Calu3 (cell line): ENCODE measurements at regions not wholly inside any gene's neighbourhood (a gene's known extent, or its start where the extent isn't known, plus 50 kb on each side); places are given as distances from the start of the nearest gene placed in this dataset.

Source experiments
- BruUV-seq: library from RNA; stranded (reverse); fragments of 400-500 nt; replicated peaks from 2 replicates; lab custom pipeline; 2021; lab: Mats Ljungman, UMichigan
- CTCF ChIA-PET: fragments of 300-600 bp; sonication (Branson Sonifier 250); formaldehyde crosslinking; loops from one replicate; lab custom pipeline; 2022; ENCODE audit warnings: antibody characterized with exemption; lab: Charles Lee
- DNase-seq: peaks from one replicate; pipeline ENCODE4 v3.0.0; 2022
- H3K27ac Mint-ChIP-seq: one replicate; pipeline ENCODE4 v1.8.0; 2022; ENCODE audit warnings: mixed read lengths; ENCODE audit not compliant: unreplicated experiment
- H3K27me3 Mint-ChIP-seq: one replicate; pipeline ENCODE4 v1.8.0; 2022; ENCODE audit warnings: mixed read lengths; ENCODE audit not compliant: unreplicated experiment
- H3K36me3 Mint-ChIP-seq: one replicate; pipeline ENCODE4 v1.8.0; 2022; ENCODE audit warnings: mild to moderate bottlenecking, moderate library complexity, mixed read lengths; ENCODE audit not compliant: insufficient read depth, unreplicated experiment
- H3K4me1 Mint-ChIP-seq: one replicate; pipeline ENCODE4 v1.8.0; 2022; ENCODE audit warnings: mild to moderate bottlenecking, low read depth, mixed read lengths; ENCODE audit not compliant: unreplicated experiment
- H3K4me3 Mint-ChIP-seq: one replicate; pipeline ENCODE4 v1.8.0; 2022; ENCODE audit warnings: mild to moderate bottlenecking, low read depth, moderate library complexity, mixed read lengths; ENCODE audit not compliant: unreplicated experiment
- H3K9me3 Mint-ChIP-seq: one replicate; pipeline ENCODE4 v1.8.0; 2022; ENCODE audit warnings: low read depth, mixed read lengths; ENCODE audit not compliant: unreplicated experiment
- CTCF ChIP-seq: fragments of 200-600 bp; IDR thresholded peaks from one replicate; pipeline ENCODE4 v1.8.0; 2022; ENCODE audit warnings: antibody characterized with exemption; ENCODE audit not compliant: unreplicated experiment
- intact Hi-C: fragments of 100-400 bp; cut with micrococcal nuclease; formaldehyde crosslinking; loops from one replicate; pipeline ENCODE4 v1.10.0; 2022; ENCODE audit not compliant: unreplicated experiment

GRCh38 chr4:56235725-56236124 is 151.6 kb downstream of the AASDH start:
- no peaks in the 10 kb centered on the region for H3K36me3 Mint-ChIP-seq
- H3K27ac Mint-ChIP-seq = no peak overlapping the region
- no peak for DNase-seq

DNA sequence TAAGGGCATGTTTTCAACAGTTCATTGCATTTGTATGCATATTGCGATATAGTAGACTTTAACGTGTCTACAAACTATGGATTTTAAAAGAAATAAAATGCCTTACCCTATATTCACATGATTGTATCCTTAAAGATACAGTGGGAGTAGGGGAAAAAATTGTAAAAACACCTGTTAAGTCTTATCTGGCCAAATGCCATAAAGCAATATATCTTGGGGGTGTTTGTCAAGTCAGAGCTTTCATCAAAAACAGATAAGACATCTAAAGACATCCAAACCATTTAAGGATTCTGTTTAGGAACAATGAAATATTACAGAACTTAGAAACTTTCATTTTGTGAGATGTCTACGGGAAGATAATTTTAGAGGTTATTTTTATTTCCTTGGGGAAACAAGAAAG is 152.3 kb downstream of the AASDH start:
- Mint-ChIP-seq H3K27me3 (no peaks in the 10 kb centered on the region), H3K36me3 (no peaks in the 10 kb centered on the region), H3K9me3 (no peaks in the 10 kb centered on the region), H3K4me3 (no peak overlapping the region), H3K27ac (no peak overlapping the region), H3K4me1 (no peaks in the 10 kb centered on the region)
- no TSS peak for BruUV-seq
- intact Hi-C loops = no loop called here
- CTCF ChIA-PET = no interaction called here
- DNase-seq = no peak
- TF ChIP-seq CTCF = no peak

More at GRCh38 chr4:56235725-56236124, 151.6 kb downstream of the AASDH start:
- Mint-ChIP-seq H3K27me3 (no peaks in the 10 kb centered on the region), H3K4me1 (peaks cover 4% of the 10 kb centered on the region), H3K4me3 (no peak overlapping the region), H3K9me3 (no peaks in the 10 kb centered on the region)
- no TSS peak for BruUV-seq
- CTCF ChIA-PET = no interaction called here
- intact Hi-C loops = no loop called here
- TF ChIP-seq CTCF = no peak

- no peak for TF ChIP-seq CTCF
- H3K27ac Mint-ChIP-seq = no peak overlapping the region
- no peaks in the 10 kb centered on the region for H3K36me3 Mint-ChIP-seq
- no TSS peak for BruUV-seq
- H3K4me1 Mint-ChIP-seq = no peaks in the 10 kb centered on the region
- no peak for DNase-seq
- H3K4me3 Mint-ChIP-seq = no peak overlapping the region
- no peaks in the 10 kb centered on the region for H3K27me3 Mint-ChIP-seq
- no peaks in the 10 kb centered on the region for H3K9me3 Mint-ChIP-seq
- CTCF ChIA-PET = no interaction called here
- intact Hi-C loops = no loop called here
Measured at GRCh38 chr4:56234098-56234497, 153.2 kb downstream of the AASDH start.

DNA sequence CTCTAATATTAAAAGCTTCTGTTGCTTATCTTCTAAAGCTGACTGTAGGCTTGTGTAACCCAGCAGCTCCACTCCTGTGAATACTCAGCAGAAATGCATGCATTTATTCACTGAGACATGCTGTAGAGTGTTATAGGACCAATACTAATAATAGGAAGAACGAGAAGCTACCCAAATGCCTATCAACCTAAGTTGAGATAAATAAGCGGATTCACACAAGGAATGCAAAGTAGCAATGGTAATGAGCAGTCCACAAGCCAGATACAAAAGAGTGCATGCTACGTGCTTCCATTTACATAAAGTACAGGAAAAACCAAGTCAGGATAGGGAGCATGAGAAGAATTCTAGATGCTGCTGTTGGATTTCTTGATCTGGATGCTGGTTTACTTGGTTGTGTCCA is 155.9 kb downstream of the AASDH start:
- CTCF ChIA-PET = no interaction called here
- no peaks in the 10 kb centered on the region for H3K36me3 Mint-ChIP-seq
- no peaks in the 10 kb centered on the region for H3K9me3 Mint-ChIP-seq
- no peak overlapping the region for H3K27ac Mint-ChIP-seq
- no TSS peak for BruUV-seq
- TF ChIP-seq CTCF = no peak
- no peaks in the 10 kb centered on the region for H3K4me1 Mint-ChIP-seq
- H3K27me3 Mint-ChIP-seq = no peaks in the 10 kb centered on the region
- intact Hi-C loops = no loop called here
- no peak for DNase-seq
- no peak overlapping the region for H3K4me3 Mint-ChIP-seq
